OCI-LY1 (cell line): ENCODE measurements at regions not wholly inside any gene's neighbourhood (a gene's known extent, or its start where the extent isn't known, plus 50 kb on each side); places are given as distances from the start of the nearest gene placed in this dataset.

Experiments used
- EZH2 ChIP-seq: fragments of 200-600 bp; sonication (generic), shearing (Covaris generic); IDR thresholded peaks from 2 replicates; pipeline ENCODE4 v1.8.0; 2017; ENCODE audit warnings: borderline replicate concordance, mixed run types, mild to moderate bottlenecking, antibody characterized with exemption, low read length, moderate library complexity, mixed read lengths
- TF ChIP-seq, protein P1 (sequence below): fragments of 200-600 bp; sonication (generic), shearing (Covaris generic); IDR thresholded peaks from 2 replicates; pipeline ENCODE4 v1.5.1; 2017; ENCODE audit warnings: mild to moderate bottlenecking, antibody characterized with exemption, low read length, moderate library complexity, mixed read lengths

GRCh38 chr13:54989418-54989817 lies 1960.8 kb downstream of the OLFM4 start:
- TF ChIP-seq, protein P1, sequence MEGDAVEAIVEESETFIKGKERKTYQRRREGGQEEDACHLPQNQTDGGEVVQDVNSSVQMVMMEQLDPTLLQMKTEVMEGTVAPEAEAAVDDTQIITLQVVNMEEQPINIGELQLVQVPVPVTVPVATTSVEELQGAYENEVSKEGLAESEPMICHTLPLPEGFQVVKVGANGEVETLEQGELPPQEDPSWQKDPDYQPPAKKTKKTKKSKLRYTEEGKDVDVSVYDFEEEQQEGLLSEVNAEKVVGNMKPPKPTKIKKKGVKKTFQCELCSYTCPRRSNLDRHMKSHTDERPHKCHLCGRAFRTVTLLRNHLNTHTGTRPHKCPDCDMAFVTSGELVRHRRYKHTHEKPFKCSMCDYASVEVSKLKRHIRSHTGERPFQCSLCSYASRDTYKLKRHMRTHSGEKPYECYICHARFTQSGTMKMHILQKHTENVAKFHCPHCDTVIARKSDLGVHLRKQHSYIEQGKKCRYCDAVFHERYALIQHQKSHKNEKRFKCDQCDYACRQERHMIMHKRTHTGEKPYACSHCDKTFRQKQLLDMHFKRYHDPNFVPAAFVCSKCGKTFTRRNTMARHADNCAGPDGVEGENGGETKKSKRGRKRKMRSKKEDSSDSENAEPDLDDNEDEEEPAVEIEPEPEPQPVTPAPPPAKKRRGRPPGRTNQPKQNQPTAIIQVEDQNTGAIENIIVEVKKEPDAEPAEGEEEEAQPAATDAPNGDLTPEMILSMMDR, result no peak
- TF ChIP-seq EZH2, result no peak
